HEK293 (cell line): ENCODE measurements at regions not wholly inside any gene's neighbourhood (a gene's known extent, or its start where the extent isn't known, plus 50 kb on each side); places are given as distances from the start of the nearest gene placed in this dataset.

Experiments used
- CTCF ChIA-PET: fragments of 350-600 bp; formaldehyde crosslinking; extraction: SDS; loops from one replicate; lab custom pipeline; 2021; ENCODE audit warnings: antibody characterized with exemption; lab: Yijun Ruan, JAX
- POLR2A ChIA-PET: fragments of 300-600 bp; formaldehyde crosslinking; extraction: SDS; loops from one replicate; lab custom pipeline; 2020; ENCODE audit warnings: antibody characterized with exemption, inconsistent platforms; lab: Yijun Ruan, JAX
- H3K27ac ChIP-seq: fragments of 200-500 bp; sonication (Bioruptor generic); 2 replicates; pipeline ENCODE4 v1.5.1; 2014; ENCODE audit warnings: low read depth, low read length, control low read depth, inconsistent platforms; ENCODE audit errors: extremely low read depth
- H3K36me3 ChIP-seq, 2 experiments: fragments of 200-500 bp in 1 of 2; sonication (Bioruptor generic) in 1 of 2; 1 replicate in 1 of 2; 2 replicates in 1 of 2; pipeline ENCODE4 v1.5.1; 2014 to 2017; ENCODE audit warnings: inconsistent platforms in 2 of 2, low read length in 2 of 2; ENCODE audit not compliant: control insufficient read depth in 2 of 2, insufficient read depth in 1 of 2
- H3K4me1 ChIP-seq: fragments of 200-500 bp; sonication (Bioruptor generic); 2 replicates; pipeline ENCODE4 v1.5.1; 2014; ENCODE audit warnings: mild to moderate bottlenecking, low read length, inconsistent platforms; ENCODE audit not compliant: control insufficient read depth, insufficient read depth
- H3K4me3 ChIP-seq: 2 replicates; pipeline ENCODE4 v1.5.1; 2011; ENCODE audit warnings: low read depth, mild to moderate bottlenecking, control low read depth, low read length, moderate library complexity
- H3K9me3 ChIP-seq: fragments of 200-500 bp; sonication (Bioruptor generic); 2 replicates; pipeline ENCODE4 v1.5.1; 2014; ENCODE audit warnings: low read depth, low read length, inconsistent platforms; ENCODE audit not compliant: control insufficient read depth, insufficient read depth
- KLF16 ChIP-seq: fragments of 450-650 bp; formaldehyde crosslinking; IDR thresholded peaks from 2 replicates; pipeline ENCODE4 v1.5.1; 2017; ENCODE audit warnings: missing biosample characterization, missing genetic modification characterization
- TCF7L2 ChIP-seq: IDR thresholded peaks from 2 replicates; pipeline ENCODE4 v1.6.1; 2011; ENCODE audit warnings: low read depth, mild to moderate bottlenecking, inconsistent platforms, low read length, moderate library complexity, borderline replicate concordance
- TRIM28 ChIP-seq: IDR thresholded peaks from 2 replicates; pipeline ENCODE4 v1.6.1; 2011; ENCODE audit warnings: low read length, control low read depth, borderline replicate concordance
- ZEB2 ChIP-seq: fragments of 450-650 bp; formaldehyde crosslinking; IDR thresholded peaks from 2 replicates; pipeline ENCODE4 v1.5.1; 2016; ENCODE audit warnings: missing biosample characterization, missing genetic modification characterization
- ZNF138 ChIP-seq: fragments of 450-650 bp; formaldehyde crosslinking; IDR thresholded peaks from 2 replicates; pipeline ENCODE4 v1.5.1; 2016; ENCODE audit warnings: missing biosample characterization, missing genetic modification characterization, borderline replicate concordance
- ZNF211 ChIP-seq: fragments of 450-650 bp; formaldehyde crosslinking; IDR thresholded peaks from 2 replicates; pipeline ENCODE4 v1.5.1; 2016; ENCODE audit warnings: low read depth, missing biosample characterization, missing genetic modification characterization
- ZNF391 ChIP-seq: fragments of 450-650 bp; formaldehyde crosslinking; IDR thresholded peaks from 2 replicates; pipeline ENCODE4 v1.5.1; 2016; ENCODE audit warnings: low read depth, missing biosample characterization, missing genetic modification characterization, borderline replicate concordance
- ZNF510 ChIP-seq: fragments of 450-650 bp; formaldehyde crosslinking; IDR thresholded peaks from 2 replicates; pipeline ENCODE4 v1.5.1; 2018; ENCODE audit warnings: mild to moderate bottlenecking, missing genetic modification characterization, missing biosample characterization; ENCODE audit not compliant: insufficient replicate concordance
- ZNF514 ChIP-seq: fragments of 450-650 bp; formaldehyde crosslinking; IDR thresholded peaks from 2 replicates; pipeline ENCODE4 v1.5.1; 2016; ENCODE audit warnings: missing biosample characterization, missing genetic modification characterization
- ZNF610 ChIP-seq: fragments of 450-650 bp; formaldehyde crosslinking; IDR thresholded peaks from 2 replicates; pipeline ENCODE4 v1.5.1; 2016; ENCODE audit warnings: missing biosample characterization, missing genetic modification characterization, borderline replicate concordance
- ZNF626 ChIP-seq: fragments of 450-650 bp; sonication (Bioruptor Pico); formaldehyde crosslinking; IDR thresholded peaks from 2 replicates; pipeline ENCODE4 v1.5.1; 2018; ENCODE audit warnings: missing biosample characterization, missing genetic modification characterization, inconsistent platforms
- ZNF658 ChIP-seq: fragments of 450-650 bp; formaldehyde crosslinking; IDR thresholded peaks from 2 replicates; pipeline ENCODE4; 2016; ENCODE audit warnings: missing biosample characterization, missing genetic modification characterization
- ZNF701 ChIP-seq: fragments of 450-650 bp; formaldehyde crosslinking; IDR thresholded peaks from 2 replicates; pipeline ENCODE4 v1.5.1; 2016; ENCODE audit warnings: missing biosample characterization, missing genetic modification characterization
- ZSCAN23 ChIP-seq: fragments of 450-650 bp; formaldehyde crosslinking; IDR thresholded peaks from 2 replicates; pipeline ENCODE4 v1.5.1; 2016; ENCODE audit warnings: missing biosample characterization, missing genetic modification characterization
- TF ChIP-seq, protein P1 (sequence below): fragments of 450-650 bp; formaldehyde crosslinking; IDR thresholded peaks from 2 replicates; pipeline ENCODE4 v1.5.1; 2016; ENCODE audit warnings: missing biosample characterization, missing genetic modification characterization
- TF ChIP-seq, protein P2 (sequence below): fragments of 450-650 bp; formaldehyde crosslinking; IDR thresholded peaks from 2 replicates; pipeline ENCODE4 v1.5.1; 2017; ENCODE audit warnings: missing biosample characterization, missing genetic modification characterization
- TF ChIP-seq, protein P3 (sequence below): fragments of 450-650 bp; formaldehyde crosslinking; IDR thresholded peaks from 2 replicates; pipeline ENCODE4; 2016; ENCODE audit warnings: missing biosample characterization, missing genetic modification characterization
- TF ChIP-seq, protein P4 (sequence below): fragments of 450-650 bp; formaldehyde crosslinking; IDR thresholded peaks from 2 replicates; pipeline ENCODE4 v1.5.1; 2016; ENCODE audit warnings: missing biosample characterization, missing genetic modification characterization
- TF ChIP-seq, protein P5 (sequence below): fragments of 450-650 bp; formaldehyde crosslinking; IDR thresholded peaks from 2 replicates; pipeline ENCODE4 v1.5.1; 2016; ENCODE audit warnings: missing biosample characterization, missing genetic modification characterization

DNA sequence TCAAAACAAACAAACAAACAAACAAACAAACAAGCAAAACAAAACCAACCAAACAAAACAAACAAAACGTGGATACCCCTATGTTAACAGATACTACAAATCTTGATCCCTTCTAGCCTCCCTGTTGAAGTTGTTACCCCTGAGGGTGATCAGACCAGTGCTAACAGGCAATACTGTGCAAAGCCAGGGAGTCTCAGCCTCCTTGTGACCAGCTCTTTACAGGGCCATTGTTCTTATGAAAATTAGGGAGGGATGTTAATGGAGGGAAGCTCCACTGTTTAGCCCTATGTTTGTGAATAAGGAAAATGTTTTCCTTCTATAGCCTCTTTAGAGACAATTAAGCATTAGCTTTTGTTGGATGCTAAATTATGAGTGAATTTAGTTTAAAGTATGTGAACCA is 1072.1 kb upstream of the WWC1 start:
- no peak overlapping the region for H3K27ac ChIP-seq
- H3K36me3 ChIP-seq, result no peaks in the 10 kb centered on the region
- CTCF ChIA-PET, result no interaction called here
- no peaks in the 10 kb centered on the region for H3K9me3 ChIP-seq
- H3K4me3 ChIP-seq, result no peak overlapping the region
- TF ChIP-seq ZNF211 (tag by site-specific recombination) (no peak), ZNF610 (no peak), ZNF626 (no peak), TCF7L2 (no peak)
- TF ChIP-seq, protein P1, sequence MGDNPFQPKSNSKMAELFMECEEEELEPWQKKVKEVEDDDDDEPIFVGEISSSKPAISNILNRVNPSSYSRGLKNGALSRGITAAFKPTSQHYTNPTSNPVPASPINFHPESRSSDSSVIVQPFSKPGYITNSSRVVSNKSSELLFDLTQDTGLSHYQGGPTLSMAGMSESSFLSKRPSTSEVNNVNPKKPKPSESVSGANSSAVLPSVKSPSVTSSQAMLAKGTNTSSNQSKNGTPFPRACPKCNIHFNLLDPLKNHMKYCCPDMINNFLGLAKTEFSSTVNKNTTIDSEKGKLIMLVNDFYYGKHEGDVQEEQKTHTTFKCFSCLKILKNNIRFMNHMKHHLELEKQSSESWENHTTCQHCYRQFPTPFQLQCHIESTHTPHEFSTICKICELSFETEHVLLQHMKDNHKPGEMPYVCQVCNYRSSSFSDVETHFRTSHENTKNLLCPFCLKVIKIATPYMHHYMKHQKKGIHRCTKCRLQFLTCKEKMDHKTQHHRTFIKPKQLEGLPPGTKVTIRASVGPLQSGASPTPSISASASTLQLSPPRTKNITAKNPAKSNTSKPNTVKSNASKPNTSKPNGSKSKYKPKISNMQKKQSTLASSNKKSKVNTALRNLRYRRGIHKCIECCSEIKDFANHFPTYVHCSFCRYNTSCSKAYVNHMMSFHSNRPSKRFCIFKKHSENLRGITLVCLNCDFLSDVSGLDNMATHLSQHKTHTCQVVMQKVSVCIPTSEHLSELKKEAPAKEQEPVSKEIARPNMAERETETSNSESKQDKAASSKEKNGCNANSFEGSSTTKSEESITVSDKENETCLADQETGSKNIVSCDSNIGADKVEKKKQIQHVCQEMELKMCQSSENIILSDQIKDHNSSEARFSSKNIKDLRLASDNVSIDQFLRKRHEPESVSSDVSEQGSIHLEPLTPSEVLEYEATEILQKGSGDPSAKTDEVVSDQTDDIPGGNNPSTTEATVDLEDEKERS, result no peak
- TF ChIP-seq, protein P2, sequence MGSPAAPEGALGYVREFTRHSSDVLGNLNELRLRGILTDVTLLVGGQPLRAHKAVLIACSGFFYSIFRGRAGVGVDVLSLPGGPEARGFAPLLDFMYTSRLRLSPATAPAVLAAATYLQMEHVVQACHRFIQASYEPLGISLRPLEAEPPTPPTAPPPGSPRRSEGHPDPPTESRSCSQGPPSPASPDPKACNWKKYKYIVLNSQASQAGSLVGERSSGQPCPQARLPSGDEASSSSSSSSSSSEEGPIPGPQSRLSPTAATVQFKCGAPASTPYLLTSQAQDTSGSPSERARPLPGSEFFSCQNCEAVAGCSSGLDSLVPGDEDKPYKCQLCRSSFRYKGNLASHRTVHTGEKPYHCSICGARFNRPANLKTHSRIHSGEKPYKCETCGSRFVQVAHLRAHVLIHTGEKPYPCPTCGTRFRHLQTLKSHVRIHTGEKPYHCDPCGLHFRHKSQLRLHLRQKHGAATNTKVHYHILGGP (tag by site-specific recombination), result no peak
- TF ChIP-seq, protein P3, sequence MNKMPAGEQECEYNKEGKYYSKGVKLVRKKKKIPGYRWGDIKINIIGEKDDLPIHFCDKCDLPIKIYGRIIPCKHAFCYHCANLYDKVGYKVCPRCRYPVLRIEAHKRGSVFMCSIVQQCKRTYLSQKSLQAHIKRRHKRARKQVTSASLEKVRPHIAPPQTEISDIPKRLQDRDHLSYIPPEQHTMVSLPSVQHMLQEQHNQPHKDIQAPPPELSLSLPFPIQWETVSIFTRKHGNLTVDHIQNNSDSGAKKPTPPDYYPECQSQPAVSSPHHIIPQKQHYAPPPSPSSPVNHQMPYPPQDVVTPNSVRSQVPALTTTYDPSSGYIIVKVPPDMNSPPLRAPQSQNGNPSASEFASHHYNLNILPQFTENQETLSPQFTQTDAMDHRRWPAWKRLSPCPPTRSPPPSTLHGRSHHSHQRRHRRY, result no peak
- TF ChIP-seq, all 188 proteins: peak for 0
- H3K4me1 ChIP-seq, result no peaks in the 10 kb centered on the region
- POLR2A ChIA-PET, result no interaction called here

DNA sequence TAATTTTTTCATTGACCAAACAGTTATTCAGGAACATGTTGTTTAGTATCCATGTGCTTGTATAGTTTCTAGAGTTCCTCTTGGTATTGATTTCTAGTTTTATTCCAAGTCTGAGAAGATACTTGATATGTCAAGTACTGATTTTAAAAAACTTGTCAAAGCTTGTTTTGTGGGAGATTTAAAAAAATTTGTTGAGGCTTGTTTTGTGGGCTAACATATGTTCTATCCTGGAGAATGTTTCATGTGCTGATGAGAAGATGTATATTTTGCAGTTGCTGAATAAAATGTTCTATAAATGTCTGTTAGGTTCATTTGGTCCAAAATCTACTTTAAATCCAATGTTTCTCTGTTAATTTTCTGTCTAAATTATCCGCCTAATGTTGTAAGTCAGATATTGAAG is 1065.1 kb upstream of the WWC1 start:
- ChIA-PET POLR2A (no interaction called here), CTCF (no interaction called here)
- TF ChIP-seq ZNF701 (tag by site-specific recombination) (no peak), TRIM28 (no peak), ZSCAN23 (tag by site-specific recombination) (no peak), ZNF138 (tag by site-specific recombination) (no peak), ZNF510 (tag by site-specific recombination) (no peak), ZEB2 (tag by site-specific recombination) (no peak), KLF16 (tag by site-specific recombination) (no peak), ZNF391 (tag by site-specific recombination) (no peak), ZNF514 (tag by site-specific recombination) (no peak), ZNF658 (no peak)
- TF ChIP-seq, protein P4, sequence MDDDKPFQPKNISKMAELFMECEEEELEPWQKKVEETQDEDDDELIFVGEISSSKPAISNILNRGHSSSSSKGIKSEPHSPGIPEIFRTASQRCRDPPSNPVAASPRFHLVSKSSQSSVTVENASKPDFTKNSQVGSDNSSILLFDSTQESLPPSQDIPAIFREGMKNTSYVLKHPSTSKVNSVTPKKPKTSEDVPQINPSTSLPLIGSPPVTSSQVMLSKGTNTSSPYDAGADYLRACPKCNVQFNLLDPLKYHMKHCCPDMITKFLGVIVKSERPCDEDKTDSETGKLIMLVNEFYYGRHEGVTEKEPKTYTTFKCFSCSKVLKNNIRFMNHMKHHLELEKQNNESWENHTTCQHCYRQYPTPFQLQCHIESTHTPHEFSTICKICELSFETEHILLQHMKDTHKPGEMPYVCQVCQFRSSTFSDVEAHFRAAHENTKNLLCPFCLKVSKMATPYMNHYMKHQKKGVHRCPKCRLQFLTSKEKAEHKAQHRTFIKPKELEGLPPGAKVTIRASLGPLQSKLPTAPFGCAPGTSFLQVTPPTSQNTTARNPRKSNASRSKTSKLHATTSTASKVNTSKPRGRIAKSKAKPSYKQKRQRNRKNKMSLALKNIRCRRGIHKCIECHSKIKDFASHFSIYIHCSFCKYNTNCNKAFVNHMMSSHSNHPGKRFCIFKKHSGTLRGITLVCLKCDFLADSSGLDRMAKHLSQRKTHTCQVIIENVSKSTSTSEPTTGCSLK (tag by site-specific recombination), result no peak
- TF ChIP-seq, protein P5, sequence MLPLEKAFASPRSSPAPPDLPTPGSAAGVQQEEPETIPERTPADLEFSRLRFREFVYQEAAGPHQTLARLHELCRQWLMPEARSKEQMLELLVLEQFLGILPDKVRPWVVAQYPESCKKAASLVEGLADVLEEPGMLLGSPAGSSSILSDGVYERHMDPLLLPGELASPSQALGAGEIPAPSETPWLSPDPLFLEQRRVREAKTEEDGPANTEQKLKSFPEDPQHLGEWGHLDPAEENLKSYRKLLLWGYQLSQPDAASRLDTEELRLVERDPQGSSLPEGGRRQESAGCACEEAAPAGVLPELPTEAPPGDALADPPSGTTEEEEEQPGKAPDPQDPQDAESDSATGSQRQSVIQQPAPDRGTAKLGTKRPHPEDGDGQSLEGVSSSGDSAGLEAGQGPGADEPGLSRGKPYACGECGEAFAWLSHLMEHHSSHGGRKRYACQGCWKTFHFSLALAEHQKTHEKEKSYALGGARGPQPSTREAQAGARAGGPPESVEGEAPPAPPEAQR, result no peak
- H3K27ac ChIP-seq, result no peak overlapping the region
- H3K4me3 ChIP-seq, result no peak overlapping the region
- no peaks in the 10 kb centered on the region for H3K36me3 ChIP-seq
- no peaks in the 10 kb centered on the region for H3K9me3 ChIP-seq
- no peaks in the 10 kb centered on the region for H3K4me1 ChIP-seq
